ENCODE measurements at regions not wholly inside any gene's neighbourhood (a gene's known extent, or its start where the extent isn't known, plus 50 kb on each side); places are given as distances from the start of the nearest gene placed in this dataset.
"Not testable (repeated sequence)": the region's sequence is repeated elsewhere in the genome, so short reads cannot be mapped to it uniquely, and the experiment has no call there.

DNA sequence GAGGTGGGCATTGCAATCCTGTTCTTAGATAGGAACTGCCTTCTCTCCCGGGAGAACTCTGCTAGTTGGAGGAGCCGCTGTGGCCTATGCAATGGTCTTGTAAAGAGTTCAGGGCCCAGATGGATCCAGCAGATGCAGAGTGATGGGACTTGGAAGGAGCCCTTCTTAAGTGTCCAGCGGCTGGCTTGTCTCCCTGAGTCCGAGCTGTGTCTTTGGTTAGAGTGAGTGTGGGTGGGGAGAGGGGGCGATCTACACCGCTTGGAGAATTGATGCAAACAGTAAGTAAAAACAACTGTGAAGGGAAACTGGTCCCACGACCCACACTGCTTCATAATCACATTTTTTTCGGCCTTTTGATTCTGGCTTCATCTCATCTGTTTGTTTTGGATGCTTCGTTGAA lies 89.8 kb upstream of the CYRIA start:
- DNase-seq (ENCODE audit: low read depth), result no peak

GRCh38 chr2:16753025-16753424 lies 87.4 kb upstream of the CYRIA start:
- DNase-seq (ENCODE audit: low read depth), result not testable (repeated sequence)

- not testable (repeated sequence) for DNase-seq (ENCODE audit: low read depth)
Measured at GRCh38 chr2:16750925-16751214, 85.2 kb upstream of the CYRIA start.

DNA sequence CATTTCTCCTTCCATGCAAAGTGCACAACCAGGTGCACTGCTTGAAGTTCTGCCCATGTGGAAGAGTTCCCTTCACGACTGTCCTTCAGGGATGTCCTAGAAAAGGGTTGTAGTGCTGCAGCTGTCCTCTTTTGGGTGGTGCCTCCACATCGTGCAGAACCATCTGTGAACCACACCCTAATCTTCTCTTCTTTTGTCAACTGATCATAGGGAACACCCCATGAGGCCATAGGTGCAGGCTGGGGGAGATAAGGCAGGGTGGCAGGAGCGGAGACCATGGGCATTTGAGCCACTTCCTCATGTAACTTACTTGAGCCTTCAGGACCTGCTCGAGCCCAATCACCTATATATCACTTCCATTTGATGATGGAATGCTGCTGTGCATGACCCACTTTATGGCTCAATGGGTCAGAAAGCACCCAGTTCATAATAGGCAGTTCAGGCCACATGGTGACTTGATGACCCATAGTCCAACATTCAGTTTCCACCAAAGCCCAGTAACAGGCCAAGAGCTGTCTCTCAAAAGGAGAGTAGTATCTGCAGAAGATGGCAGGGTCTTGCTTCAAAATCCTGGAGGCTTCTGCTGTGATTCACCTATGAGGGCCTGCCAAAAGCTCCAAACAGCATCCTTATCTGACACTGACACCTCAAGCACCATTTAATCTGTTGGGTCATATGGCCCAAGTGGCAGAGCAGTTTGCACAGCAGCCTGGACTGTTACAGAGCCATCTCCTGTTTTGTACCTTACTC lies 84.7 kb upstream of the CYRIA start:
- peak; percentile 85 for DNase-seq (ENCODE audit: low read depth)

- not testable (repeated sequence) for DNase-seq (ENCODE audit: low read depth)
Measured at GRCh38 chr2:16748511-16749266, 83.1 kb upstream of the CYRIA start.

DNA sequence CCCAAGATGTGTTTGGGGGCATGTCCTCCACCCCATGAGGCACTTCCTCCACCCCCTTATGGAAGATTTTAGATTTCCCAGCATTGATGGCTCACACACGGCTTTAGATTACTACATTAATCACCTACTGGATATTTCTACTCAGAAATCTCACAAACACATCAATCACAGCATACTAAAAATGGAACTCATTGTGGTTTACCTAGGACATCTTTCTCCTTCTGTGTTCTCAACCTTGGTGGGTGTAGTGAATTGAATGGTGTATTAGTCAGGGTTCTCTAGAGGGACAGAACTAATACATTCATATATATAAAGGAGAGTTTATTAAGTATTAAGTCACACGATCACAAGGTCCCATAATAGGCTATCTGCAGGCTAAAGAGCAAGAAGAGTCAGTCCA lies 82.1 kb upstream of the CYRIA start:
- no peak for DNase-seq (ENCODE audit: low read depth)

DNA sequence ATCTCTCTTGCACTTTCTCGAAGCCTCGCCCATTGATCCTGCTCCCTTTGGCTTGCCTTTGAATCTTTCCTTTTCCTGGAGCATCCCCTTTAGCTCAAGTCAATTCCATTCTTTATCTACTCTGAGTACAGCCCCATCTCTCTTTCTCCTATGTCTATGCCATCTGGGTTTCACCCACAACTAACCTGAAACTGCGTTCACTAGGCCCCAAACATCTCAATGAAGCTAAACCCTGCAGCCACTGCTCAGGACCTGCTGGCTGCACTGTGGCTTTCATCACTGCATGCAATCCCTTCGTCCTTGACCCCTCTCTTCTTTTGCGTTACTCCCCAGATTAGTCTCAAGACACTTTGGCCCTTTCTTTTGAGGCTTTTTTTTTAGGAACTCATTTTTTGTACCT lies 81.6 kb upstream of the CYRIA start:
- no peak for DNase-seq (ENCODE audit: low read depth)

DNA sequence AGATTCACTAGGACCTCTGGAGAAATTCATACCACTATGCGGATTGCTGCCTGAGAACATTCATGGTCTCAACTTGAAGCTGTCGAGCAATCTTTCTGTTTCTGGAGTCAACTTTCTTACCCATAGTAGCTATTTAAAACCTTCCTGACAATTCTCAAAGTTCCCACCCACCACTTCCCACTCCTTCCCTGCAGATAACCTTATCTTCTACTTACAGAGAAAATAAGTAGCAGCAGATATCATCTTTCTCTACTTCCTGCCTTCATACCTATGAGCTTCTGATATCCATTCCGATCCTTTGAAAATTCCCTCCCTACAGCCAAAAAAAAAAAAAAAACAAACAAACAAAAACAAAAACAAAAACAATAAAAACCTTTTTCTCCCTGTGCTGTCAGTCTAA lies 81.2 kb upstream of the CYRIA start:
- DNase-seq (ENCODE audit: low read depth), result peak; percentile 59

GRCh38 chr2:16746329-16746728 lies 80.7 kb upstream of the CYRIA start:
- no peak for DNase-seq (ENCODE audit: low read depth)

- no peak for DNase-seq (ENCODE audit: low read depth)
Measured at GRCh38 chr2:16745466-16745865, 79.8 kb upstream of the CYRIA start.

- DNase-seq (ENCODE audit: low read depth), result no peak
Measured at GRCh38 chr2:16744521-16744920, 78.9 kb upstream of the CYRIA start.

GRCh38 chr2:16742026-16742425 lies 76.4 kb upstream of the CYRIA start:
- DNase-seq (ENCODE audit: low read depth), result no peak

DNA sequence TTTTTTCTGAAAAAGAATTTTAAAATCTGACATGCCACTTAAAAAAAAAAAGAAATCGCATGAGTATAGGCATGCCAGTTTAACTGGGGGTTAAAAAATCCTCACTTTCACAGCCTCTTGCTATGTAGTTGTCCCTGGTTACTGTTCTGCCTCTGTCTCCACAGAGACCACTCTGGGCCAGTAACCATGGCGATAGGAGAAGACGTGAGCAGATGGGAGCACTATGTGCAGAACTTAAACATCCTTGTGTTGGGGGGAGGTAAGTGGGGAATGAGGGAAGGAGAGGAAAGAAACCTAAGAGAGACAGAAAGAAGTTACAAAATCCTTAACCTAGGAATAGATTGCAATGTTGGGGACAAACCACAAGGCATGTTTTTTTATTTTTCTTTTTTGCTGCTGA lies 75.9 kb upstream of the CYRIA start:
- DNase-seq (ENCODE audit: low read depth), result no peak

GRCh38 chr2:16739778-16740581 lies 74.3 kb upstream of the CYRIA start:
- no peak for DNase-seq (ENCODE audit: low read depth)

DNA sequence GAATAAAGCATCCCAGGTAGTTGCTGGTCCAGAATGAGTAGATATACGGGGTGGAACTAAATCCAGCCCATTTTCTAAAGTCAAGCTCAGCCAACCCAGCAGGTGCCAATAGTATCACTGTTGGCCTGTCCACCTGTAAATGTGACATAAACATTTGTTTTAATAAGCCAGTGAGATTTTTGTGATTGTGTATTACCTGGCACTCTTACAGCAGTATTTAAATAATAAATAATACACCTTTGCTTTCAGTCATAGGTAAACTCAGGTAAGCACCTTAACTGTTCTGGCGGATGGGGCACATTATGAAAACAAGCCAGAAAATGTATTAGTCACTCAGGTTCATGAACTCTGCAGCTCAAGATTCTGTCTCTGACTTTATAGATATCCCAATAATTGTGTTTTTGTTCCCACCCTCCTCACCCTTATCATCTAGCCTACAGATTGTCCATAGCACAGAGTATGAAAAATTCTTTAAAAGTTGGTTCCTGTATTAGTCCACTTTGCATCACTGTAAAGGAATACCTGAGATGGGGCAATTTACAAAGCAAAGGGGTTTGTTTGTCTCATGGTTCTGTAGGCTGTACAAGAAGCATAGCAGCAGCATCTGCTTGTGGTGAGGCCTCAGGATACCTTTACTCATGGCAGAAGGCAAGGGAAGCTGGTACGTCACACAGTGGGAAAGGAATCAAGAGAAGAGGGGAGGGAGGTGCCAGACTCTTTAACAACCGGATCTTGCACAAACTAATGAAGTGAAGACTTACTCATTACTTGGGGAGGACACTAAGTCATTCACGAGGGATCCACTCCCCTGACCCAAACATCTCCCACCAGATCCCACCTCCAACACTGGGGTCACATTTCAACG lies 73.0 kb upstream of the CYRIA start:
- DNase-seq (ENCODE audit: low read depth), result no peak

DNA sequence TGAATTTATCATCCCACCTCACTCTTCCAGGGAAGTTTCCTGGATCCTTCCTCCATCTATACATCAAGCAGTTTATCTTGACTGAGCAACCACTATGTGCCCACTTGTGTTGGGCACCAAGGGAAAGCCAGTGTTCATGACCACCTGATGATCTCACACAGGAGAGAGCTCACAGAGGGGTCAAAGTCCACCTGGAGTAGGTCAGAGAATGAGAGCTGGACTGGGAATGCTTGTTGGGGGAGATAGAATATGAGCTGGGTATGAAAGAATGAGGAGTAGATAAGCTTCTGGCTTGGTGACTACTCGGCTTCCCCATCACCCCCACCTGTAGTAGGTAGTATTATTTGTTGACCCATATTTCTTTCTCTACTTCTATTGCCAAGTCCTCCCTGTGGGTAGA lies 72.2 kb upstream of the CYRIA start:
- no peak for DNase-seq (ENCODE audit: low read depth)

DNA sequence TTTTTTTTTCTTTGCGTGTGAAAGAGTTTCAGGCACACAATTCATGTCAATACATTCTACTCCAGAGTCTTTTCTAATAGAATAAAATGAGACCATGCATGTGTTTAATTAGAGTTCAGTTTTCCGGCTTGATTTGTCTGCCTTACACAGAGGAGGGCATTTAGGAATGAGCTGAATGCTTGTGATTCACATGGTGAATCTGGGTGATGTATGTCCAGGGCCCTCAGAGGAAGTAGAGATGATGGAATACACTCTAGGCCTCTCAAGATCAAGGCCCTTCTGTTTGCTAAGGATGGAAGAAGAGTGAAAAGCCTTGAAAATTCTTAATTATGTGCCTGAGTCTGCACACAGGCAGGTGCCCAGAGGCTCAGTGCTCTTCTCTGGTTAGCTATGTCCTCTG lies 71.0 kb upstream of the CYRIA start:
- DNase-seq (ENCODE audit: low read depth), result no peak

DNA sequence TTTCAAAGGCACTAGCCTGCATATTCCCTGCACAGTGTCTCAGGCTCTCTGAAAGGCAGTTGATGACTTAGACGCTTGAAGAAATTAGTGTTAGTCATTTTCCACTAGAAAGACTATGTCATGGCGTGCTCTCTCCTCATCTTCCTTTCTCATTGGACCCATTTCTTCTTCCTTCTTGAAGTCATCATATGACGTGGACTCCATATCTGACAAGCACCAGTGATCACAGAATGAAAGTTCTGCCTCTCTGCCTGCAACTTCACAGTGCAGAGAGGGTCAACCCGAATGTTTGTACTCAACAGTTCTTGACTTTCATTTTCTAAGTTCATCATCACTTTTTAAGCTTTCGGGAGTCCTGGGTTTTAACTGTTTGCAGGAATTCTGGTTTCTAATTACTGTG lies 63.7 kb upstream of the CYRIA start:
- no peak for DNase-seq (ENCODE audit: low read depth)

GRCh38 chr2:16728351-16729136 lies 62.9 kb upstream of the CYRIA start:
- no peak for DNase-seq (ENCODE audit: low read depth)

DNA sequence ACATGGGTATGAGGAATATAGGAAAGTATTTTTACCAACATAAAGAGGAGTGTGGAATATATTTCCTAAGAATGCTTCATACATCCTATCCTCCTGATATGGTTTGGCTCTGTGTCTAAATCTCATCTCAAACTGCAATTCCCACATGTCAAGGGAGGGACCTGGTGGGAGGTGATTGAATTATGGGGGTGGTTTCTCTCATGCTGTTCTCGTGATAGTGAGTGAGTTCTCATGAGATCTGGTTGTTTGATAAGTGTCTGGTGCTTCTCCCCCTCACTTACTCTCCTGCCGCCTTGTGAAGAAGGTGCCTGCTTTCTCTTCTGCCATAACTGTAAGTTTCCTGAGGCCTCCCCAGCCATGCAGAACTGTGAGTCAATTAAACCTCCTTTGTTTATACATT lies 62.2 kb upstream of the CYRIA start:
- DNase-seq (ENCODE audit: low read depth), result not testable (repeated sequence)

DNA sequence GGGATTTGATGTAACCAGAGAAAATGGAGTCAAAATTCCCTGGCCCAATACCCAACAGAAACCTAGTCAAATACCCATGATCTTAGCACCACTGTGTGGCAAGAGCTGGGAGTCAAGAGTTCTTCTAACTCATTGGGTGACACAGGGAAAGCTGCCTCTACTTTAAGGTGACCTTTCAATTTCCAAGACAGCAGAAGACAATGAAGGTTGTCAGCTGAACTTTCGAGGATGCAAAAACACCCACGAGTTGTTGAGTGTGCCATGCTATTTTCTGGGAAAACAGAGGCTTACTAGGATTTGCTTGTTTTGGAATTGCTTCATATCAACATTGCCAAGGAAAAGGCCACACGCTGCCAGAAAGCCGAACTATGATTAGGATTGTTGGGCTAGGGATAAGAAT lies 61.6 kb upstream of the CYRIA start:
- DNase-seq (ENCODE audit: low read depth), result no peak
